Bronchial epithelial cell (primary cell): ENCODE measurements at regions not wholly inside any gene's neighbourhood (a gene's known extent, or its start where the extent isn't known, plus 50 kb on each side); places are given as distances from the start of the nearest gene placed in this dataset.
A peak's percentile ranks its signal among the peaks of the same experiment; 100 is the strongest.

Experiments used
- DNase-seq: peaks from one replicate; pipeline ENCODE4 v3.0.0-alpha.2; 2010; ENCODE audit warnings: low read depth
- FAIRE-seq: peaks from 2 replicates; lab custom pipeline; 2011; peaks lifted over from hg19 to GRCh38; lab: Jason Lieb, UNC
- H3K27me3 ChIP-seq: 2 replicates; pipeline ENCODE4 v1.5.1; 2011; ENCODE audit warnings: low read length; ENCODE audit not compliant: control insufficient read depth, insufficient read depth
- H3K36me3 ChIP-seq: 2 replicates; pipeline ENCODE4 v1.5.1; 2011; ENCODE audit warnings: low read length; ENCODE audit not compliant: control insufficient read depth, insufficient read depth
- H3K4me3 ChIP-seq: 2 replicates; pipeline ENCODE4 v1.5.1; 2011; ENCODE audit warnings: mild to moderate bottlenecking, low read depth, low read length, control low read depth
- CTCF ChIP-seq: IDR thresholded peaks from 2 replicates; pipeline ENCODE4 v1.5.1; 2011; ENCODE audit warnings: mild to moderate bottlenecking, moderate library complexity, low read length, control low read depth, inconsistent platforms; ENCODE audit not compliant: insufficient read depth, severe bottlenecking

DNA sequence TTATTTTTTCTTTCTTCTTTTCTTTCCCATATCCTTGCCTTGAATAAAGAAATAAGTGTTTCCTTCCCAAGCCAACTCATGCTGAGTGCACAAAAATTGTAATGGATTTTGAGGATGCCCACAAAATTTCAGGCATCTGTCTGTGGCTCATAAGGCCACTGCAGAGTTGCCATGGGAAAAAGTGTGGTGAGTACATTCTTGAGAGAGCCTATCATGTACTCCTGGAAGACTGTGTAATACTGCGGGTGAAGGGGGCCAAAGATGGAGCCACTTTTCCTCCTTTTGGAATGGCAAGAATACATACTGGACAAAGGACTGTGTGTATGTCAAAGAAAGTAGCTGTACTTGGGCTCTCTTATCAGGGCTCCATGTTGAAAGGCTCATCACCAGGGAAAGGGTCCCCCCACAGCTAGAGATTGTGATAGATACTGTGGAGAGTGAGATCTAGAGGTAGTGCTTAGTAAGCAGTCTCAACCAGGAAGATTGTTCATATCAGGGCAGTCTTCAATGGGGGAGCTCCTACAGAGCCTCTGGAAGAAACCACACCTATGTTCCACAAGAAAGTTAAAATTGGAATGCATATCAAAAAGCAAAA, 341.6 kb upstream of the KCND2 start:
- FAIRE-seq (no peak), DNase-seq (no peak)
- Histone ChIP-seq H3K4me3 (no peak overlapping the region), H3K36me3 (no peaks in the 10 kb centered on the region), H3K27me3 (peaks cover 2% of the 10 kb centered on the region)
- no peak for TF ChIP-seq CTCF

- no peak for FAIRE-seq
- Histone ChIP-seq H3K36me3 (no peaks in the 10 kb centered on the region), H3K4me3 (no peak overlapping the region), H3K27me3 (peaks cover 2% of the 10 kb centered on the region)
- DNase-seq = peak; percentile 57
- TF ChIP-seq CTCF = no peak
Observed at GRCh38 chr7:119935418-119936025, 337.5 kb upstream of the KCND2 start.

GRCh38 chr7:119936836-119937235, 336.1 kb upstream of the KCND2 start:
- peaks cover 2% of the 10 kb centered on the region for H3K27me3 ChIP-seq
- FAIRE-seq = no peak

DNA sequence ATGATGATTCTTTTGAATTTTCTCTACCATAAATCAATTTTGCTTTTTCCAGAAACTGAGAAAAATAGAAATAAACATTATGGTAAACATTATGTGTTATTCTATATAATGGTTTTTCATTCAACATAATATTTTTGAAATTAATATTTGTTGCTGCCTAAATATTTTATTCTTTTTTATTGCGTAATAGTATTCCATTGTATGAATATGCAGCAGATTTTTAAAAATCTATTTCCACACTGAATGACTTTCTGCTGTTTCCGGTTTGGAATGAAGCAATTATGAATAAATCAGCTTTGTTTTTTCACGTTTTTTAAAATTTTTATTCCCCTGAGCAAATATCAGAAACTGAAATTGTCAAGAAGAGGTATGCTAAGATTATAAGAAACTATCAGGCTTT, 335.2 kb upstream of the KCND2 start:
- Histone ChIP-seq H3K4me3 (no peak overlapping the region), H3K27me3 (peaks cover 2% of the 10 kb centered on the region), H3K36me3 (no peaks in the 10 kb centered on the region)
- no peak for TF ChIP-seq CTCF
- no peak for DNase-seq
- FAIRE-seq = no peak

More at GRCh38 chr7:119936836-119937235, 336.1 kb upstream of the KCND2 start:
- H3K4me3 ChIP-seq = no peak overlapping the region
- no peak for TF ChIP-seq CTCF
- no peak for DNase-seq
- H3K36me3 ChIP-seq = no peaks in the 10 kb centered on the region

GRCh38 chr7:119943942-119944600, 328.9 kb upstream of the KCND2 start:
- DNase-seq = no peak
- no peaks in the 10 kb centered on the region for H3K27me3 ChIP-seq

More at GRCh38 chr7:119943942-119944600, 328.9 kb upstream of the KCND2 start:
- H3K36me3 ChIP-seq = no peaks in the 10 kb centered on the region
- FAIRE-seq = no peak
- no peak overlapping the region for H3K4me3 ChIP-seq
- no peak for TF ChIP-seq CTCF
